Fibroblast of skin of left quadriceps (primary cell): ENCODE measurements at regions not wholly inside any gene's neighbourhood (a gene's known extent, or its start where the extent isn't known, plus 50 kb on each side); places are given as distances from the start of the nearest gene placed in this dataset.
"Not testable (repeated sequence)": the region's sequence is repeated elsewhere in the genome, so short reads cannot be mapped to it uniquely, and the experiment has no call there.

ENCODE experiments used
- DNase-seq, 2 experiments: peaks; one replicate each; pipeline ENCODE4 v3.0.0-alpha.2; 2013; ENCODE audit warnings: low read depth in 2 of 2

DNA sequence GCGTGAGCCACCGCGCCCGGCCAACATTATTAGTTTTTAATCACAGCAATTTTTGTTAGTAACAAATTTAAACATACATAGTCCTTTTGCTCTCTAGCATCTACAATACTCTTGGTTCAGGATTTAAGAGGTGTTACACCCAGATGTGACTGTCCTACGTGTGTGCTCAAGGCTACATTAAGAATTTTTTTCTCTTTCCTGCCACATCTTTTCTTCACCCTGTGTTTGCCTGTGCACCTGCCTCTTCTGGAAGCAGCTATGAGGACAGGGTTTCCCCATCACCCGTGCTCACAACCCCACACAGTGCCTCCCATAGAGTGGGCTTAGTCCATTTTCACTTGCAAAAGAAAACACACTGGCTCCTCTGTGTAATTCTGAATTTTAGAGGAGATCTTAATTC is 186.7 kb upstream of the KLF6 start:
- DNase-seq, result no peak

DNA sequence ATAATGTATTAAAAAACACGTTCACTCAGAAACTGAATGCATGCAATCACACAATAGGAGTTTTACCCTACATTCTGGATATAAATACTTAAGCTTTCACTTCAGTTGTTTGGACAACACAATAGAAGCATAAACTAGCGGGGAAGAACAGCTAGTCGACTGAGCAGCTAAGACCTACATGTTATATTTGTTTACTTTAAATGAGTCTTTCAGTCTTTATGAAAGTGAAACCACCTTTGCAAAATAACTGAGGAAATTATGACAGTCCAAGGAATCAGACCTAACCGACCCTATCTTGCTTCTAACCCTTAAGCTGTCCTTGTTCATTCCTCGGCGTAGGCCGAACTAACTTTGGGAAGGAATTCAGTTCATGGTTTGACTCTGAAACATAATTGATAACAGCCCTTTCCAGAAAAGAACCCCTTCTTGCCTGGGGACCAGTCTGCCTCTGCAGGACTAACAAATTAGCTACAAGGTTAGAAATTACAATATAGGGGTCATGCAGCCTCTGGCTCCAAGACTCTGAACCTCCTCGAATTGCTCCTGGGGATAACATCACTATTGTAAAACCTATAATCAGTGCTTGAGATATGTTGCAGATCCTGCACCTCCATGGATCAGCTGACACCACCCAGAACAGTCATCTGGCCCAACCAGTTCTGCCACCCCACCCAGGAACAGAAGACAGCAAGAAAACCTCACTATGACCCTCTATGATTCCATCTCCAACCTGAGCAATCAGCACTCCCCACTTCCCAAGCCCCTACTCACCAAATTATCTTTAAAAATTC is 185.1 kb upstream of the KLF6 start:
- DNase-seq, result no peak

DNA sequence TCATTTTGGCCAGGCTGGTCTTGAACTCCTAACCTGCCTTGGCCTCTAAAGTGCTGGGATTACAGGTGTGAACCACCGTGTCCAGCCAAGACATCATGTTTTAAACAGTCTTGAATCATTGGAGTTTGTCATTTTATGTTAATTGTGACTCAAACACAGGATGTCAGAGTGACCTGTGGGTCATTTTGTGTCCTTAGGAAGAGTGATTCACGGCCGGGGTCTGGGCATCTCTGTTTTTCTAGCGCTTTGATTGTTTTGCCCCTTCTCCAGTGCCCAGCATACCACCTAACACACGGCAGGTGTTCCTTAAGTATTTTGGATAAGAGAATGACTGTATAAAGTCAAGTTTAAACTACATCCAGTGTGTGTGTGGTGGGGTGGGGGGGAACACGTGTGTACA is 183.7 kb upstream of the KLF6 start:
- no peak for DNase-seq

DNA sequence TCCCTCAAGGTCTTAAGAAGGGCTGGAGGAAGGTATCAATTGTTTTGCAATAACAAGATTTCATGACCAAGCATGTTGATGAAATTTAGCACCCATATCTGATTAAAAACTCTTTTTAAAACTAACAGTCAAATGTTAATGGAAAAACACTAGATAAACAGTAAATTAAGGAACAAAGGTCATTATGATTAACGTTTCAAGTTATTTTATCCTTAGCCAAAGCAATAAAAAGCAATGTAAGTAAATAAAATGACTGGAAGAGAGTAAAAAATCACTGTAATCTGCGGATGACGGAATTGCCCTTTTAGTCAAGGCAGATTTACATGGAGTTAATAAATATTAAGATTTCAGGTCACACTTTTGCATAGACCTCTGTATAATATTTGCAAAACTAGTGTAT is 179.5 kb upstream of the KLF6 start:
- no peak for DNase-seq

DNA sequence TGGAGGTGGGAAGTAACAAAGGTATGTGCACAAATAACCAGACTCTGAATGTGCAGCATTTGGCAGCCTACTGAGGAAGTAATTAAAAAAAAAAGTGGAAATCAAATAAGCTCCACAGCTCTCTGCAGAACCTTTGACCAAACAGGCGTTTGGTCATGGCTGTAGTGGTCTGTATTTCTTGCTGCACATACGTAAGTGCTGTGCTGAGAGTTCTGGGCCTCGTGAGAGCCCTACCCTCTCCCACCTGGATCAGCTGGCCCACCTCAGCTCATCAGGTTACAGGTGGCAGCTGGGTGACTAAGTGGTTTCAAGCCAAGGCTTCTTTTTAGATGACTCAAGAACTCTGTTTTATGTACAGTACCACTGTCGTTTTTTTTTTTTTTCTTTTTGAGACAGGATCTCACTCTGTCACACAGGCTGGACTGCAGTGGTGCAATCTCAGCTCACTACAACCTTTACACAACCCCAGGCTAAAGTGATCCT is 178.2 kb upstream of the KLF6 start:
- DNase-seq, result no peak

DNA sequence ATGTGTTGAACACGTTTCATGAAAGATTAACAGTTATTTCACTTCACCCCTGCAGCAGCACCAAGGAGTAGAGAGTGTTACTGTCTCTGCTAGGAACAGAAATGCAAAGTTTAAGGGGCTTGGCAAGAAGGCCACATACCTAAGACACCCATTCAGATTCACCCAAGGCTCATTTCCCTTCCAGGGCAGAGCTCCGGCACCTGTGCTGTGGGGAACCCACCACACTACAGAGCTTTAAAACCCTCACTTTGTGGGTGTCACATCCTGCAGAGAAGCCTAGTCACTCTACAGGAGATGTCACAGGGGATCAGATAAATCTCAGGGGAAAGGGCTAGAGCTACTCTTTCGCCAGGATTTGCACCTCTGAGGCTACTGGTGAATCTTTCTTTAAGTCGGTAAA is 176.1 kb upstream of the KLF6 start:
- DNase-seq, result no peak

DNA sequence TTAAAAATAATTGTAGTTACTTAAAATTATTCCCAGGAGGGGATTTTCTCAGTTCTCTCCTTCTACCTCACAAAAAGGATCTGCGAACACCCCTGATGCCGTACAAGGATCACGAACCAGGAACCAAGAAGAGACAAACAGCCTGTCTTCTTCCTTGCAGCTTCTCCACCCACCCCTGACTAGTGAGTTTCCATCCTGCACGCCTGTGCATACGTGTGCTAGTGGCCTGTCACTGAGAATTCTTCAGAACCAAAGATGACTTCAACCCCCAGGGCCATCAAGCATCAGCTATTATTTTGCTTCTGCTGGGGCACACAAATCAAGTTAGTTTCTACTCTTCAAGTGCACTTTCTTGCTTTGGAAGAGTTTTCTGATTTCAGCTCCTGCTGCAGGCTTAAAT is 175.5 kb upstream of the KLF6 start:
- DNase-seq, result no peak

DNA sequence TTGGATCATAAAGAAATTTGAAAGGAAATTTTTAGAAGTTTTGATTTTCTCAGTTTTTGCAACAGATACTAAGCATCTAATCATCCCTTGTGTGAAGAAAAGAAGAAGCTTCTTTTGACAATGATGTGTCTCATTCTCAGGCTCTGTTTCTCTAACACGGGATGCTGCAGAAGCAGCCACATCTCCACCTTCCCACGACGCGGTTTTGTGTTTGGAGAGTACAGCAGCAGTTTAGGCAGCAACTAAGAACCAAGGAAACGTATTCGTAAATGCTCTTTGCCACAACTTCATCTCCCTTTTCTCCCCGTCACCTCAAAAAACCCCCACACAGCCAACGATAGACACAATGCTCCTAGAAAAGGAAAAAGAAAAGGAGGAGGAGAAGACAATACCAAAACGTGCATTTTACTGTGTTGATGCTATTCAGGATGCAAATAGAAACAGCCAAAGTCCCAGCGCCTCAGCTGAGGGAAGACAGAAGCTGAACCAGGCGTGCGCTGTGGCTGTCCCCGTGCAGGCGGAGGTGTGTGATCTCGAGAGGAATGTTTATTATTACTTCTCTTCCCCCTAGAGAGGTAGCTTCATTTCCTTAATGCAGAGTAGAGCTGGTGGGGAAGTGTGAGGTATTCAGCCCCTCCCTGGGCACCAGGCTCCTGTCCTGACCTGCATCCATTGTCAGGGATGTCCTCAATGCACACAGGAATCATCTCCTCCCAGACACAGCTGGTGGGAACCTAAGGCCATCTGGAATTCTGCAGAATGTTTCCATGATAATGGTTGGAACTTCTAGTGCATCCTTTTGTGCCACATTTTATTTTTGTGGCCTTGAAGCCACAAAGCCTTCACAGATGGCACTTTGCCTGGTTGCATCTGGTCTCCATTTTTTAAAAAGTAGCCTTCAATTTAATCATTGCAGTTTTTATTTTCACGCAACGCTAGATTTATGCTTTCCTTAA is 174.6 kb upstream of the KLF6 start:
- DNase-seq, result no peak

DNA sequence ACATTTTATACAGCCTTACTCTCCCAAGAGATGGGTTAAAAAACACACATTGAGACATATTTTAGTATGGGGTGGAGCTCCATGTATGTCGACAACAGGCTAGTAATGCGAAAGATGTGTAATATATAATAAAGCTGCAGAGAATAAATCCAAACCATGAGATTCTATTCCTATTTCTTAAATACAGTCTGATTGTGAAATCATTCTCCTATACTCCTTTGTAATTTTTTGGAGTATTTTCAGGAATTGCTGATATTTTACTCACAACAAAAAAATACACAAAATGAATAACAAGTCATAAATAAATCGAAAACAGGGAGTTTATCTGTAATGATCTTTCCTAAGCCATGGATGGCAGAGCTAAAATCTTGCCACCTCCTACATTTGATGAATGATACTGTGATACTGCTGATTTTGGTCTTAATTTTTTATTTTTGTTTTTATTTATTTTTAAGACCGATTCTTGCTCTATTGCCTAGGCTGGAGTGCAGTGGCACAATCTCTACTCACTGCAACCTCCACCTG is 173.5 kb upstream of the KLF6 start:
- DNase-seq, result no peak

DNA sequence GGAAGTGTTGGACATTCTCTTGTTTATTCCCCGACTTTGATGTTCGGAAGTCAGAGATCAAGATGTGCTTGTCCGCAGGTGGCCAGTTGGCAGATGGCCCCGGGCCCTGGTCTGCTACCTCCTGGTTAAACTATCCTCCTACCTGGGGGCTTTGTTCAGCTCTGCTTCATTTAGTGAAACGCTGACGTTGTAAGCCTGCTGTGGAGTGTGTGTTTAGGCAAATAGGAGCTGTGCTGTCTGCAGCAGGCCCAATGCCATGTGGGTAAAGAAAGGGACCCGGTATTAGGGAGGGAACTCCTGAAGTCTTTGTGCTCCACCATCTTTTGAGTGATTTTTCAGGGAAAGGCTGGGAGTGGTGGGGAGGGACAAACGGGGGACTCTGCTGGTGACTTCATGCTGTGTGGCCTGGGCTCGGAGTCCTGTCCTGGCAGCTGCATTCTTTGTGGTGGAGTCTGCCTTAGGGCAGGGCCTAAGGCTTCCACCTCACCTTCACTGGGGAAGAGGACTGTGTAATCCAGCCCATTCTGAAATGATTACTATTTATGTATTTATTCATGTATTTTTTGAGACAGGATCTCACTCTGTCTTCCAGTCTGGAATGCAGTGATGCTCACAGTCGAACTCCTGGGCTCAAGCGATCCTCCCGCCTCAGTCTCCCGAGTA is 171.1 kb upstream of the KLF6 start:
- no peak for DNase-seq

DNA sequence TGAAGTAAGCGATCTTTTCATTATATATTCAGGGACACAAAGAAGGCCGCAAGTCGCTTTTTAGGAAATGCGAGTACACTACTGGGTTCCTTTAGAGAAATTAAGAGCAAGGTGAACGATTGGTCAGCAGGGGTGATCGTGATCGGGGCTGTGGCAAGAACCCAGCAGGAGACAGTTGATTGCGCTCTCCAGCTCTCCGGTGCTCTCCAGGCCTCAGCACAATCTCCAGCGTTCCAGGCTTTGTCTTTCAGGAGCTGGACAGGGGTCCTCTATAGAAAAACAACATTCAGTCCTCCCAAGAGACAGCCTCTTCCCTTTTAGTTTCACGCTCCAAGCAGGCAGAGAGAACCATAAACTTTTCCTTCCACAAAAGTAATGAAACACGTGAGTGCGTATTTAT is 170.5 kb upstream of the KLF6 start:
- no peak for DNase-seq

DNA sequence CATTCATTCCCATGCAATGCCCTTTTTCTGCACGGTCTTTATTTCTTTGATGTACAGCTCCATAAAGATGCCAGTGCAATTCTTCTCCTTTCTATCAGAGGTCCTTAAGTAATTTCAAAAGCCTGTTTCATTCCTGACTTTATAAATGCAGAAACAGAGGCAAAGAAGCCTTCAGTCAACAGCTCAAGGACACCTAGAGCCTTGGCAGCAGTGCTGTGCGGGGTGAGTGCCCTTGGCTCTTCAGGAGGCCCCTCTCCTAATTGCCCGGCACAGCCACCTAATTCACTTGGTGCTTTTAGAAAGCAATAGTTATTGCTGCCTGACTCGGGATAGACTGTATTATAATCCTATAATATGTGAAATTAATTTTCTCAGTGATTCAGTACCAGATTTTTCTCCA is 169.6 kb upstream of the KLF6 start:
- no peak for DNase-seq

DNA sequence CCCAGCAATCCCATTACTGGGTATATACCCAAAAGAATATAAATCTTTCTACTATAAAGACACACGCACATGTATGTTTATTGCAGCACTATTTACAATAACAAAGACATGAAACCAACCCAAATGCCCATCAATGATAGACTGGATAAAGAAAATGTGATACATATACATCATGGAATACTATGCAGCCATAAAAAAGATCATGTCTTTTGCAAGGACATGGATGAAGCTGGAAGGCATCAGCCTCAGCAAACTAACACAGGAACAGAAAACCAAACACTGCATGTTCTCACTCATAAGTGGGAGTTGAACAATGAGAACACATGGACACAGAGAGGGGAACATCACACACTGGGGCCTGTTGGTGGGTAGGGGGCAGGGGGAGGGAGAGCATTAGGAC is 169.0 kb upstream of the KLF6 start:
- not testable (repeated sequence) for DNase-seq

DNA sequence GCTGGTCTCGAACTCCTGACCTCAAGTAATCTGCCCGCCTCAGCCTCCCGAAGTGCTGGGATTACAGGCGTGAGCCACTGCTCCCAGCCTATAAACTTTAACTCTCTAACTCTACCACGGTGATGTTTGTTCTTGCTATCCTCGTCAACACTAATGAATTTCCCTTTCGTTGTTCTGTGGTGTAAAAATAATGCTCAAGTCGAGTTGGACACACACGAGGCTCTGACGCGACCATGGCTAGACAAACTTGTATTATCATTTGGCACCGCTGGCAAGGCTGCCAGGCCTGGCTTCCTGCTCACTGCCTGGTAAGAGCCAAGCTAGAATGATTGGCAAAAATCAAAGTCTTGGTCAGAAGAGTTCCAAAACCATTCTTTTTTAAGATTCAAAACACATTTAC is 167.0 kb upstream of the KLF6 start:
- no peak for DNase-seq

DNA sequence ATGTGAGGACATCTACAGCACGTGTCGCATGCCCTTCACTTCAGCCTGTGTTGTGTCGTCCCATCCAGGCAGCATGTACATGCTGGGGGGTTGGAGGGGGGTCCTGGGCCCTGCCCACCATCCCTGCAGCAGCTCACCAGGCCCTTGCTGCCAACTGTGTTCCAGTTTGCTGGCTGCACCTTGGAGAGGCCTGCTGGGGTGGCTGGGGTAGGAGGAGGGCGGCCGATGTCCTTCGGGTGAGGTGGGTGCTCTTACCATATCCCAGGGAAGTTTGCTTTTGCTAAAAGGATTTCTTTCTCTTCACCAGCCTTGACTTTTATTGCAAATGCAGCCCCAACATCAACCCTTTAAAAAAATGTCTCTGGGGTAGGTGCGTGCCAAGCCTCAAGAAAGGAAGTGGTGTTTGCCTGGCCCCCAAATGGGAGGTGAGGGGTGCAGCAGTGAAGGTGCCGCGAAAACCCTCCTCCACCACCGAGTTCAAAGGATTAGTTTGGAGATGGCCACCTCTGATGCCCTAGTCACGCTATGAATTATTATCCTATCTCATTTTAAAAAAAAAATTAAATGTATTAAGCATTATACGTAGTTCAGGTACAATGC is 165.8 kb upstream of the KLF6 start:
- no peak for DNase-seq

DNA sequence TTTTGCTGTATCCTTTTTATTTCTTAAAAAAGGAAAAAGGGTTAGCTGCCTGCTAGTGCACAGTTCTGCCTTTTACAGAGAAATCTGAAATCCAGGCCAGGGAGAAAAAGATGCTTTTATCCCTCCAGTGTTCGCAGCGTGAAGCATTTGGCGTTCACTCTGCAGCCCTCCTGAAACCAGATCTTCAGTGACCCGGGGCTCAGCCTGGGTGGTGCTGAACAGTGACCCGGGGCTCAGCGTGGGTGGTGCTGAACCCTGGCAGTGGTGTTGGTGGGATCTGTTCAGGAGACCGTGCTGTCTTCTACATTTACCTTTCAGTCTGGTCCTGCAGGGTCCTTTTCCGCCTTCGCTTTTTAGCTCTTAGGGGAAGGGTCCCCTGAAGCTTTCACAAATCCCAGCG is 164.7 kb upstream of the KLF6 start:
- DNase-seq, result no peak

DNA sequence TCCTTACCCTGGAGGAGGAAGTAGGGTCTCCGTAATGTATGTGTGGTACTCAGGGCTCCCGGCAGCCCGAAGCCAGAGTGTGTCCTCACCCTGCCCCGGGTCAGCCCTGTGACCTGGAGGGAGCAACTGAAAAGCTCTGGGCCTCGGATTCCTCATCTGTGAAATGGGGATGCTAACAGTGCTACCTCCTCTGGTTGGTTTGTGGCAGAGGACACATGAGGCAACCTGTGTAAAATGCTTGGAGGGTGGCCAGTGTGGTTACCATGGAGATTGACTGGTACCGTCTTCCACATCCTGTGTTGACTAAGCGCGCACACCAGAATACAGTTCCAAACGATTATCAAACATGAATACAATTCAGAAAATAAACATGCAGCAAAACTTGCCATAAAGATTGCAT is 163.8 kb upstream of the KLF6 start:
- DNase-seq, result no peak

DNA sequence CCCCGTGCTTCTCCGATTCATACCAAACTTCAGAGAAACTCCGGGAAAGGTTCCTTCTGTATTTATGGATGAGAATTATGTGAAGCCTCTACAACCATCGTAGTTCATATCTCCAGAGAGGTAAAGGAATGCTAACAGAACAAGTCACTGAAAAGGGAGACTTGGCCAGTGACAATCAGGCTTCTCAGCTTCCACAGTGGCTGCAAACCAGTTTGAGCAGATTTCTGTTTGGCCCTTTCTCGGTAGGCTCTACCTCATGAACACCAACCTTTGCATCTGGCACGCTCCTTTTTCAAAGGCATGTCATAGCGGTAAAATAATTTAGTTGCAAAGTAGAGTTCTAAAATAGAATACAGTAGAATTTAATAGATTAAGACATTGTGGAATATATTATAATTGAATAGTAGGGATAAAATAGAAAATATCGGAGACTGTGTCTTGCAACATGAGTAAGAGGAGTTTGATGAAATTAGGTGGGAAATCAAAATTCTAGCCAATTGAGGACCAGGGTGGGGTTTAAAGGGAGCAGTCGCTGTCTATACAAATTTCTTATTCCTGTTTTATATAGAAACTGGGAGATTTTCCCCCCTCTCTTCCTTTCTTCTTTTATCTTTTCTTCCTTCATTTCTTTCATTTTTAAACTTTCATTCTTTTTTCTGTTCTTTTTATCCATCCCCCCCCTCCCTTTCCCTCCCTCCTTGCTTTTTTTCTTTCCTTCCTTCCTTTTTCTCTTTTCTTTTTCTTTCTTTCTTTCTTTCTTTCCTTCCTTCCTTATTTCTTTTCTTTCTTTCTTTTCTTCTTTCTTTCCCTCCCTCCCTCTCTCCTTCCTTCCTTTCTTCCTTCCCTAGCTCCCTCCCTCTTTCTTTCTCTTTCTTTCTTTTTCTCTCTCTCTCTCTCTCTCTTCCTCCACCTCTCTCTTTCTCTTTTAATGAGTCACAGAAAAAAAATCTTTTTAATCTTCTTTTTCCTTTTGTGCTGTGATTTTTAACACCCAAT is 161.5 kb upstream of the KLF6 start:
- no peak for DNase-seq

DNA sequence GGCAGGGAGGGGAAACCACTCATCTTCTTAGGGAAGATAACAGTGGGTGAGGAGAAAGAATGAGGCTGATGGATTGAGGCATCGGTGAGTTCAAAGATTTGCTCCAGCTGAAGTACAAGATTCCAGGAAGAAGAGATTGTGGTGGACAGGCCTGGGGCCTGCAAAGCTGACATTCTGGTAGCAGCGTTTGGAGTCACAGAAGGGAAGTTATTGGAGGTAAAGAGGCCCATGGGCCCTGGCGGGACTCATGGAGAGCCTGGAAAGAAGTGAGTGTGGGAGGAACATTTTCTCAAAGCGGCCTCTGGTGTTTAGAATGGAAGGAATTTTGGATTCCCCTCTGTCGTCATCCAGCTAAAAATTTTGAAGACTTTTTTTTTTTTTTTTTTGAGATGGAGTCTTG is 160.0 kb upstream of the KLF6 start:
- no peak for DNase-seq

DNA sequence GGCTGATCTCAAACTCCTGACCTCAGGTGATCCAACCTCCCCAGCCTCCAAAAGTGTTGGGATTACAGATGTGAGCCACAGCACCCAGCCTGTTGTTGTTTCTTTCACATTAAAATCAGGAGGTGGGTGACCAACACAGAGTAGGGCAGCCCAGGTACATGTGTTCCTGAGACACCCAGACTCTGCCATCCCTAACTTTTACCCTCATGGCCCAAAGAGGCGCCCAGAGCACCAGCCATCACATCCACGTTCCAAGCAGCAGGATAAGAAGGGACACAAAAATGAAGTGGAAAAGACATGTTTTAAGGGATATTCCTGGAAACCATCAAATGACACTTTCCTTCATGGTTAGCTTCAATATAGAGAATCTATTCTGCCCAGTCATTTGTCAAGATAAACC is 159.6 kb upstream of the KLF6 start:
- DNase-seq, result no peak
